PC-3 (cell line): ENCODE measurements at regions not wholly inside any gene's neighbourhood (a gene's known extent, or its start where the extent isn't known, plus 50 kb on each side); places are given as distances from the start of the nearest gene placed in this dataset.

Source experiments
- EZH2 ChIP-seq: fragments of 300-600 bp; sonication (generic); IDR thresholded peaks from one replicate; pipeline ENCODE4 v1.6.1; 2017; ENCODE audit warnings: antibody characterized with exemption, mild to moderate bottlenecking, low read length; ENCODE audit not compliant: unreplicated experiment
- TF ChIP-seq, protein P1 (sequence below): fragments of 300-600 bp; sonication (generic); conservative IDR thresholded peaks from 2 replicates; pipeline ENCODE4 v1.5.1; 2017; ENCODE audit warnings: antibody characterized with exemption, low read depth, mild to moderate bottlenecking, low read length

DNA sequence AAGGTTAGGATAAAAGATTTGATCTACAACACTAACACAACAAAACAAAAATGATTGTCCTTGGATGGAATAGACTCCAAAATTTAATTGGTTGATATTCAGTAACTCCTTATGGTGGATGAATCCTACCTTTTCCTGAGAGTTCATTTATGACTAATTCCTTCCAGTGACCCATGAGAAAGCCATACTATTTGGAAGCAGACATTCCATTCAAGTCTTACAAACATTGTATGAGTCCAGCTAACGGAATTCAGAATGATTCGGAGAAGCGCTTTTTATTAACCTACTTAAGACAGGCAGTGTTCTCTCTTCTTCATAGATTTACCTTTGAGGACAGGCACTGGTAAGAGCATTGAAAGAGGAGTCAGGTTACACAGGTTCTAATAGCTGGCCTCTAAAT is 155.6 kb upstream of the ZNF648 start:
- TF ChIP-seq, protein P1, sequence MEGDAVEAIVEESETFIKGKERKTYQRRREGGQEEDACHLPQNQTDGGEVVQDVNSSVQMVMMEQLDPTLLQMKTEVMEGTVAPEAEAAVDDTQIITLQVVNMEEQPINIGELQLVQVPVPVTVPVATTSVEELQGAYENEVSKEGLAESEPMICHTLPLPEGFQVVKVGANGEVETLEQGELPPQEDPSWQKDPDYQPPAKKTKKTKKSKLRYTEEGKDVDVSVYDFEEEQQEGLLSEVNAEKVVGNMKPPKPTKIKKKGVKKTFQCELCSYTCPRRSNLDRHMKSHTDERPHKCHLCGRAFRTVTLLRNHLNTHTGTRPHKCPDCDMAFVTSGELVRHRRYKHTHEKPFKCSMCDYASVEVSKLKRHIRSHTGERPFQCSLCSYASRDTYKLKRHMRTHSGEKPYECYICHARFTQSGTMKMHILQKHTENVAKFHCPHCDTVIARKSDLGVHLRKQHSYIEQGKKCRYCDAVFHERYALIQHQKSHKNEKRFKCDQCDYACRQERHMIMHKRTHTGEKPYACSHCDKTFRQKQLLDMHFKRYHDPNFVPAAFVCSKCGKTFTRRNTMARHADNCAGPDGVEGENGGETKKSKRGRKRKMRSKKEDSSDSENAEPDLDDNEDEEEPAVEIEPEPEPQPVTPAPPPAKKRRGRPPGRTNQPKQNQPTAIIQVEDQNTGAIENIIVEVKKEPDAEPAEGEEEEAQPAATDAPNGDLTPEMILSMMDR, result no peak
- no peak for TF ChIP-seq EZH2
